ENCODE measurements at regions not wholly inside any gene's neighbourhood (a gene's known extent, or its start where the extent isn't known, plus 50 kb on each side); places are given as distances from the start of the nearest gene placed in this dataset.
"Not testable (repeated sequence)": the region's sequence is repeated elsewhere in the genome, so short reads cannot be mapped to it uniquely, and the experiment has no call there.

DNA sequence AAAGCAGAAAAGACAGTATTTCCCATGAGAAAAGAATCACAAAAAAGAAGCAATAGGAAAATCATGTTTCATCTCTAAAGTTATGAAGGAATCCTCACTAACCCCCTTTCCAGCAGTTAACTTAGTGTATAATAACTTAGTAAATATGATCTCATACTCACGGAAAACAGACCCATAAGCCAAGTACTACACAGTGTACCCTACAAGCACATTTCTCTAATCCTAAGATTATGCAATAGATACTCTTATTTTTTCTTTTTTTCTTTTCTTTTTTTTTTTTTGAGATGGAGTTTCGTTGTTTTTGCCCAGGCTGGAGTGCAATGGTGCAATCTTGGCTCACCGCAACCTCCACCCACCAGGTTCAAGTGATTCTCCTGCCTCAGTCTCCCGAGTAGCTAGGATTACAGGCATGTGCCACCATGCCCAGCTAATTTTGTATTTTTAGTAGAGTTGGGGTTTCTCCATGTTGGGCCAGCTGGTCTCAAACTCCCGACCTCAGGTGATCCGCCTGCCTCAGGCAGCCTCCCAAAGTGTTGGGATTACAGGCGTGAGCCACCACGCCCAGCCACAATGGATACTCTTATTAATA, 73.7 kb upstream of the KCTD7 start:
- TF ChIP-seq, protein P1, sequence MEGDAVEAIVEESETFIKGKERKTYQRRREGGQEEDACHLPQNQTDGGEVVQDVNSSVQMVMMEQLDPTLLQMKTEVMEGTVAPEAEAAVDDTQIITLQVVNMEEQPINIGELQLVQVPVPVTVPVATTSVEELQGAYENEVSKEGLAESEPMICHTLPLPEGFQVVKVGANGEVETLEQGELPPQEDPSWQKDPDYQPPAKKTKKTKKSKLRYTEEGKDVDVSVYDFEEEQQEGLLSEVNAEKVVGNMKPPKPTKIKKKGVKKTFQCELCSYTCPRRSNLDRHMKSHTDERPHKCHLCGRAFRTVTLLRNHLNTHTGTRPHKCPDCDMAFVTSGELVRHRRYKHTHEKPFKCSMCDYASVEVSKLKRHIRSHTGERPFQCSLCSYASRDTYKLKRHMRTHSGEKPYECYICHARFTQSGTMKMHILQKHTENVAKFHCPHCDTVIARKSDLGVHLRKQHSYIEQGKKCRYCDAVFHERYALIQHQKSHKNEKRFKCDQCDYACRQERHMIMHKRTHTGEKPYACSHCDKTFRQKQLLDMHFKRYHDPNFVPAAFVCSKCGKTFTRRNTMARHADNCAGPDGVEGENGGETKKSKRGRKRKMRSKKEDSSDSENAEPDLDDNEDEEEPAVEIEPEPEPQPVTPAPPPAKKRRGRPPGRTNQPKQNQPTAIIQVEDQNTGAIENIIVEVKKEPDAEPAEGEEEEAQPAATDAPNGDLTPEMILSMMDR (IDR thresholded peaks at IDR 0.05) = not testable (repeated sequence)
- TF ChIP-seq POLR2A (IDR thresholded peaks at IDR 0.05) = not testable (repeated sequence)
